PC-3 (cell line): ENCODE measurements at regions not wholly inside any gene's neighbourhood (a gene's known extent, or its start where the extent isn't known, plus 50 kb on each side); places are given as distances from the start of the nearest gene placed in this dataset.

Experiments
- ATAC-seq: fragments of 200-7000 bp; cut with Tn5 transposase; 2 replicates; pipeline ENCODE4 v1.9.1; 2020; ENCODE audit warnings: mild to moderate bottlenecking, moderate library complexity
- BruUV-seq: library from RNA; stranded (reverse); fragments of 400-500 nt; replicated peaks from 2 replicates; lab custom pipeline; 2021; lab: Mats Ljungman, UMichigan
- CTCF ChIA-PET: fragments of 300-600 bp; sonication (Branson Sonifier 250); formaldehyde crosslinking; loops from one replicate; lab custom pipeline; 2022; ENCODE audit warnings: antibody characterized with exemption; lab: Charles Lee
- POLR2A ChIA-PET: fragments of 300-600 bp; sonication (Branson Sonifier 250); formaldehyde crosslinking; loops from one replicate; lab custom pipeline; 2022; ENCODE audit warnings: antibody characterized with exemption; ENCODE audit not compliant: unreplicated experiment; lab: Charles Lee
- DNase-seq: peaks from one replicate; pipeline ENCODE4 v3.0.0-alpha.2; 2015
- H2AFZ ChIP-seq: fragments of 300-600 bp; sonication (generic); 2 replicates; pipeline ENCODE4 v1.6.0; 2016; ENCODE audit warnings: antibody characterized with exemption, low read length
- H3F3A ChIP-seq: fragments of 300-600 bp; sonication (generic); one replicate; pipeline ENCODE4 v1.6.0; 2017; ENCODE audit warnings: antibody characterized with exemption, low read length, control low read depth, mild to moderate bottlenecking; ENCODE audit not compliant: unreplicated experiment
- H3K27ac ChIP-seq: fragments of 300-600 bp; sonication (generic); 2 replicates; pipeline ENCODE4 v1.5.1; 2016; ENCODE audit warnings: mild to moderate bottlenecking, low read length
- H3K27me3 ChIP-seq: fragments of 300-600 bp; sonication (generic); 2 replicates; pipeline ENCODE4 v1.6.1; 2016; ENCODE audit warnings: low read length, mixed read lengths
- H3K36me3 ChIP-seq: fragments of 300-600 bp; sonication (generic); 2 replicates; pipeline ENCODE4 v1.6.1; 2016; ENCODE audit warnings: low read depth, mixed run types, low read length, mixed read lengths
- H3K4me1 ChIP-seq: fragments of 300-600 bp; sonication (generic); 2 replicates; pipeline ENCODE4 v1.5.1; 2016; ENCODE audit warnings: low read length; ENCODE audit not compliant: insufficient read depth
- H3K4me2 ChIP-seq: fragments of 300-600 bp; sonication (generic); 2 replicates; pipeline ENCODE4 v1.6.0; 2016; ENCODE audit warnings: low read length
- H3K4me3 ChIP-seq: fragments of 300-600 bp; sonication (generic); 2 replicates; pipeline ENCODE4 v1.5.1; 2016; ENCODE audit warnings: mild to moderate bottlenecking, low read length, mixed read lengths
- H3K79me2 ChIP-seq: fragments of 300-600 bp; sonication (generic); 2 replicates; pipeline ENCODE4 v1.6.1; 2017; ENCODE audit warnings: low read length, mixed read lengths
- H3K9ac ChIP-seq: fragments of 300-600 bp; sonication (generic); 2 replicates; pipeline ENCODE4 v1.6.0; 2016; ENCODE audit warnings: mild to moderate bottlenecking, low read length
- H3K9me2 ChIP-seq: fragments of 300-600 bp; sonication (generic); replicated peaks from 2 replicates; pipeline ENCODE4 v1.6.1; 2016; ENCODE audit warnings: mixed run types, low read length, mixed read lengths
- H3K9me3 ChIP-seq: fragments of 300-600 bp; sonication (generic); 2 replicates; pipeline ENCODE4 v1.6.1; 2016; ENCODE audit warnings: low read length, mixed read lengths
- H4K20me1 ChIP-seq: fragments of 300-600 bp; sonication (generic); 2 replicates; pipeline ENCODE4 v1.6.1; 2016; ENCODE audit warnings: low read length, mixed read lengths
- CTCF ChIP-seq: fragments of 300-600 bp; sonication (generic); conservative IDR thresholded peaks from 2 replicates; pipeline ENCODE4 v1.5.1; 2017; ENCODE audit warnings: antibody characterized with exemption, low read depth, mild to moderate bottlenecking, low read length
- EZH2 ChIP-seq: fragments of 300-600 bp; sonication (generic); IDR thresholded peaks from one replicate; pipeline ENCODE4 v1.6.1; 2017; ENCODE audit warnings: antibody characterized with exemption, mild to moderate bottlenecking, low read length; ENCODE audit not compliant: unreplicated experiment
- EZH2phosphoT487 ChIP-seq: fragments of 300-600 bp; sonication (generic); IDR thresholded peaks from 2 replicates; pipeline ENCODE4 v1.6.1; 2018; ENCODE audit warnings: mild to moderate bottlenecking, antibody characterized with exemption, low read length, borderline replicate concordance
- intact Hi-C: fragments of 100-400 bp; cut with micrococcal nuclease; formaldehyde crosslinking; loops from 2 replicates; pipeline ENCODE4 v1.9.0; 2023

- H3K4me3 ChIP-seq: no peak overlapping the region
- no peaks in the 10 kb centered on the region for H3F3A ChIP-seq
- DNase-seq (no peak), ATAC-seq (no peak)
- no peaks in the 10 kb centered on the region for H3K36me3 ChIP-seq
- no peaks in the 10 kb centered on the region for H3K4me1 ChIP-seq
- H3K9ac ChIP-seq: no peak overlapping the region
- intact Hi-C loops: no loop called here
- H3K79me2 ChIP-seq: no peaks in the 10 kb centered on the region
- no peak overlapping the region for H2AFZ ChIP-seq
- TF ChIP-seq EZH2: no peak
- TF ChIP-seq EZH2phosphoT487: no peak
- no peak for TF ChIP-seq CTCF
- POLR2A ChIA-PET: no interaction called here
- no peaks in the 10 kb centered on the region for H3K9me2 ChIP-seq
- H3K4me2 ChIP-seq: no peak overlapping the region
- no peaks in the 10 kb centered on the region for H3K9me3 ChIP-seq
- H4K20me1 ChIP-seq: no peaks in the 10 kb centered on the region
- BruUV-seq: no TSS peak
- CTCF ChIA-PET: no interaction called here
- H3K27ac ChIP-seq: no peak overlapping the region
- H3K27me3 ChIP-seq: peaks cover 15% of the 10 kb centered on the region
Observed at GRCh38 chr2:164151522-164151921, 415.7 kb upstream of the FIGN start.

- ChIA-PET POLR2A (no interaction called here), CTCF (no interaction called here)
- no peak for TF ChIP-seq CTCF
- TF ChIP-seq EZH2phosphoT487: no peak
- no peak for TF ChIP-seq EZH2
- no peaks in the 10 kb centered on the region for H3K79me2 ChIP-seq
- ATAC-seq (no peak), DNase-seq (no peak)
- no peaks in the 10 kb centered on the region for H3K9me2 ChIP-seq
- no peaks in the 10 kb centered on the region for H3K4me1 ChIP-seq
- no TSS peak for BruUV-seq
- intact Hi-C loops: no loop called here
- no peak overlapping the region for H3K4me3 ChIP-seq
- H4K20me1 ChIP-seq: no peaks in the 10 kb centered on the region
- H3K27me3 ChIP-seq: peaks cover 15% of the 10 kb centered on the region
- no peak overlapping the region for H3K9ac ChIP-seq
- no peaks in the 10 kb centered on the region for H3F3A ChIP-seq
- H3K27ac ChIP-seq: no peak overlapping the region
- no peaks in the 10 kb centered on the region for H3K9me3 ChIP-seq
- no peak overlapping the region for H2AFZ ChIP-seq
- H3K4me2 ChIP-seq: no peak overlapping the region
- no peaks in the 10 kb centered on the region for H3K36me3 ChIP-seq
Observed at GRCh38 chr2:164150604-164151003, 414.8 kb upstream of the FIGN start.

- Histone ChIP-seq H3F3A (no peaks in the 10 kb centered on the region), H4K20me1 (no peaks in the 10 kb centered on the region), H3K36me3 (no peaks in the 10 kb centered on the region), H3K4me2 (no peak overlapping the region), H3K9me3 (no peaks in the 10 kb centered on the region), H3K4me3 (no peak overlapping the region), H3K9ac (no peak overlapping the region), H3K9me2 (no peaks in the 10 kb centered on the region), H3K27ac (no peak overlapping the region), H2AFZ (no peak overlapping the region), H3K27me3 (peaks cover 17% of the 10 kb centered on the region), H3K79me2 (no peaks in the 10 kb centered on the region), H3K4me1 (no peaks in the 10 kb centered on the region)
- DNase-seq (no peak), ATAC-seq (no peak)
- CTCF ChIA-PET: no interaction called here
- no TSS peak for BruUV-seq
- POLR2A ChIA-PET: no interaction called here
- intact Hi-C loops: no loop called here
- TF ChIP-seq CTCF (no peak), EZH2 (no peak), EZH2phosphoT487 (no peak)
Observed at GRCh38 chr2:164146441-164146840, 410.6 kb upstream of the FIGN start.
